SK-N-SH (cell line): ENCODE measurements at regions not wholly inside any gene's neighbourhood (a gene's known extent, or its start where the extent isn't known, plus 50 kb on each side); places are given as distances from the start of the nearest gene placed in this dataset.

Experiments
- CTCF ChIA-PET: fragments of 300-600, 350-600 bp; formaldehyde crosslinking; extraction: SDS; loops from one replicate; lab custom pipeline; 2021; lab: Yijun Ruan, JAX
- POLR2A ChIA-PET: fragments of 350-600 bp; sonication (Branson Sonifier 250); formaldehyde crosslinking; extraction: SDS; loops from one replicate; lab custom pipeline; 2020; ENCODE audit warnings: antibody characterized with exemption, inconsistent platforms; lab: Yijun Ruan, JAX
- DNase-seq: peaks from one replicate; pipeline ENCODE4 v3.0.0; 2012
- H2AFZ ChIP-seq: fragments of 200-600 bp; sonication (generic); 2 replicates; pipeline ENCODE4 v1.8.1; 2016; ENCODE audit warnings: antibody characterized with exemption, mild to moderate bottlenecking, low read depth
- H3F3A ChIP-seq: fragments of 200-600 bp; sonication (generic); replicated peaks from 2 replicates; pipeline ENCODE3; 2016; ENCODE audit warnings: antibody characterized with exemption, mild to moderate bottlenecking; ENCODE audit not compliant: insufficient read depth
- H3K27ac ChIP-seq, 2 experiments: fragments of 200-500 bp in 1 of 2; fragments of 200-600 bp in 1 of 2; sonication (Bioruptor generic) in 1 of 2; sonication (generic), shearing (Covaris generic) in 1 of 2; 2 replicates each; pipeline versions ENCODE4 v1.5.1 to v1.6.1; 2014 to 2016; ENCODE audit warnings: low read depth in 2 of 2, inconsistent platforms in 1 of 2, low read length in 1 of 2, mild to moderate bottlenecking in 1 of 2, mixed read lengths in 1 of 2
- H3K27me3 ChIP-seq: fragments of 200-600 bp; sonication (generic), shearing (Covaris generic); 2 replicates; pipeline ENCODE4 v1.6.1; 2016; ENCODE audit warnings: mixed run types; ENCODE audit not compliant: insufficient read depth
- H3K36me3 ChIP-seq, 2 experiments: fragments of 200-500 bp in 1 of 2; fragments of 200-600 bp in 1 of 2; sonication (Bioruptor generic) in 1 of 2; sonication (generic) in 1 of 2; replicated peaks in 1 of 2; 2 replicates each; pipeline versions ENCODE3 to v1.5.1; 2014 to 2016; ENCODE audit warnings: low read length in 1 of 2, mild to moderate bottlenecking in 1 of 2; ENCODE audit not compliant: insufficient read depth in 2 of 2, control insufficient read depth in 1 of 2
- H3K4me1 ChIP-seq, 2 experiments: fragments of 200-500 bp in 1 of 2; fragments of 200-600 bp in 1 of 2; sonication (Bioruptor generic) in 1 of 2; sonication (generic), shearing (Covaris generic) in 1 of 2; 2 replicates each; pipeline versions ENCODE4 v1.5.1 to v1.6.1; 2014 to 2016; ENCODE audit warnings: low read depth in 1 of 2, low read length in 1 of 2, mixed run types in 1 of 2; ENCODE audit not compliant: insufficient read depth in 2 of 2, control insufficient read depth in 1 of 2
- H3K4me2 ChIP-seq: fragments of 200-600 bp; sonication (generic), shearing (Covaris generic); 2 replicates; pipeline ENCODE4 v1.6.1; 2017; ENCODE audit warnings: mixed run types
- H3K4me3 ChIP-seq, 2 experiments: fragments of 200-500 bp in 1 of 2; fragments of 200-600 bp in 1 of 2; sonication (Bioruptor generic) in 1 of 2; sonication (generic), shearing (Covaris generic) in 1 of 2; 2 replicates each; pipeline versions ENCODE4 v1.5.1 to v1.8.1; 2014 to 2016; ENCODE audit warnings: low read depth in 2 of 2, inconsistent platforms in 1 of 2, low read length in 1 of 2, mild to moderate bottlenecking in 1 of 2, mixed read lengths in 1 of 2, moderate library complexity in 1 of 2
- H3K79me2 ChIP-seq: fragments of 200-600 bp; sonication (generic); 2 replicates; pipeline ENCODE4 v1.8.1; 2017; ENCODE audit warnings: mild to moderate bottlenecking; ENCODE audit not compliant: insufficient read depth
- H3K9ac ChIP-seq: fragments of 200-600 bp; sonication (generic); 2 replicates; pipeline ENCODE4 v1.6.1; 2017; ENCODE audit warnings: mixed run types
- H3K9me2 ChIP-seq: fragments of 200-600 bp; sonication (generic); 2 replicates; pipeline ENCODE4 v1.6.1; 2017; ENCODE audit warnings: mixed run types
- H3K9me3 ChIP-seq: fragments of 200-600 bp; sonication (generic); 2 replicates; pipeline ENCODE4 v1.6.1; 2017; ENCODE audit warnings: mixed run types, mild to moderate bottlenecking, moderate library complexity
- H4K20me1 ChIP-seq: fragments of 200-600 bp; sonication (generic); 2 replicates; pipeline ENCODE4 v1.6.1; 2017; ENCODE audit warnings: mild to moderate bottlenecking, mixed run types; ENCODE audit not compliant: insufficient read depth
- CTCF ChIP-seq: fragments of 200-600 bp; sonication (generic); IDR thresholded peaks from 2 replicates; pipeline ENCODE4 v1.6.1; 2017; ENCODE audit warnings: antibody characterized with exemption, mild to moderate bottlenecking, moderate library complexity
- GABPA ChIP-seq: IDR thresholded peaks from 2 replicates; pipeline ENCODE4 v1.4.0; 2012; ENCODE audit warnings: low read depth, mild to moderate bottlenecking
- JUND ChIP-seq: IDR thresholded peaks from 2 replicates; pipeline ENCODE4 v1.4.0; 2012
- MXI1 ChIP-seq: IDR thresholded peaks from 2 replicates; pipeline ENCODE4 v1.6.1; 2012; ENCODE audit warnings: mild to moderate bottlenecking, low read depth, low read length, improper control_type of control experiment
- POLR2AphosphoS5 ChIP-seq: IDR thresholded peaks from 2 replicates; pipeline ENCODE4 v1.6.1; 2012; ENCODE audit warnings: low read depth, low read length
- RCOR1 ChIP-seq: fragments of 150-350 bp; IDR thresholded peaks from 2 replicates; pipeline ENCODE4 v1.6.1; 2017; ENCODE audit warnings: antibody characterized with exemption, low read length
- RXRA ChIP-seq: IDR thresholded peaks from 2 replicates; pipeline ENCODE4 v1.4.0; 2012; ENCODE audit warnings: low read depth, mild to moderate bottlenecking, borderline replicate concordance
- SIN3A ChIP-seq: IDR thresholded peaks from 2 replicates; pipeline ENCODE4 v1.6.1; 2012; ENCODE audit warnings: low read depth, mild to moderate bottlenecking, low read length, moderate library complexity, borderline replicate concordance
- TAF1 ChIP-seq: IDR thresholded peaks from 2 replicates; pipeline ENCODE4 v1.6.1; 2012; ENCODE audit warnings: low read depth, mild to moderate bottlenecking, low read length, moderate library complexity, borderline replicate concordance
- TCF12 ChIP-seq: IDR thresholded peaks from 2 replicates; pipeline ENCODE4 v1.4.0; 2012
- WGBS: methylation state at CpG from one replicate; pipeline ENCODE4 v1.1.6; 2017; ENCODE audit warnings: low lambda C conversion rate; 5-methylcytosine and 5-hydroxymethylcytosine counted together

GRCh38 chr17:72304859-72305258, 184.0 kb downstream of the SOX9 start:
- no peak overlapping the region for H3K27ac ChIP-seq
- H3K27me3 ChIP-seq, result no peaks in the 10 kb centered on the region
- no peaks in the 10 kb centered on the region for H3K9me2 ChIP-seq
- ChIA-PET POLR2A (no interaction called here), CTCF (interaction anchor here (1.3 kb wide), 1 partner anchor 8 kb away, joined by 4 read pairs; no protein-coding TSS in a partner anchor)
- no peak overlapping the region for H2AFZ ChIP-seq
- H3K4me2 ChIP-seq, result no peak overlapping the region
- H3K4me3 ChIP-seq, result no peak overlapping the region
- 92% methylated on average over 9 of the region's 10 CpGs for WGBS
- no peak for TF ChIP-seq CTCF
- H4K20me1 ChIP-seq, result no peaks in the 10 kb centered on the region
- peaks cover 0 to 8% of the 10 kb centered on the region in 2 experiments; a peak in 1 of 4 replicates for H3K4me1 ChIP-seq
- no peaks in the 10 kb centered on the region for H3K79me2 ChIP-seq
- H3K36me3 ChIP-seq, result no peaks in the 10 kb centered on the region
- no peaks in the 10 kb centered on the region for H3K9me3 ChIP-seq
- no peak overlapping the region for H3K9ac ChIP-seq
- H3F3A ChIP-seq, result no peaks in the 10 kb centered on the region
- no peak for DNase-seq

GRCh38 chr17:72305472-72305871, 184.7 kb downstream of the SOX9 start:
- Histone ChIP-seq H3K9ac (no peak overlapping the region), H4K20me1 (no peaks in the 10 kb centered on the region), H3K4me1 (peaks cover 0 to 8% of the 10 kb centered on the region in 2 experiments; a peak in 1 of 4 replicates), H3K4me2 (no peak overlapping the region), H3K9me2 (no peaks in the 10 kb centered on the region), H3K4me3 (no peak overlapping the region), H3K79me2 (no peaks in the 10 kb centered on the region), H3F3A (no peaks in the 10 kb centered on the region), H3K9me3 (no peaks in the 10 kb centered on the region), H3K27me3 (no peaks in the 10 kb centered on the region), H3K27ac (no peak overlapping the region), H3K36me3 (no peaks in the 10 kb centered on the region), H2AFZ (no peak overlapping the region)
- TF ChIP-seq POLR2AphosphoS5 (no peak), SIN3A (no peak), TAF1 (no peak)
- DNase-seq, result no peak
- ChIA-PET CTCF (interaction anchor here (1.2 to 1.3 kb wide), 2 partner anchors 8 to 10 kb away, joined by 4 read pairs; no protein-coding TSS in a partner anchor), POLR2A (no interaction called here)
- 78% methylated on average over 6 of the region's 6 CpGs for WGBS

GRCh38 chr17:72306037-72306436, 185.2 kb downstream of the SOX9 start:
- no peak overlapping the region for H3K4me2 ChIP-seq
- WGBS, result 90% methylated on average over 6 of the region's 6 CpGs
- H2AFZ ChIP-seq, result no peak overlapping the region
- H3K79me2 ChIP-seq, result no peaks in the 10 kb centered on the region
- ChIA-PET POLR2A (no interaction called here), CTCF (interaction anchor here (1.2 to 1.3 kb wide), 2 partner anchors 9 to 10 kb away, joined by 4 read pairs; no protein-coding TSS in a partner anchor)
- DNase-seq, result no peak
- H4K20me1 ChIP-seq, result no peaks in the 10 kb centered on the region
- TF ChIP-seq TCF12 (no peak), MXI1 (no peak), RCOR1 (no peak), GABPA (no peak), JUND (no peak), RXRA (no peak)
- no peaks in the 10 kb centered on the region for H3K9me2 ChIP-seq
- peaks cover 0 to 8% of the 10 kb centered on the region in 2 experiments; a peak in 1 of 4 replicates for H3K4me1 ChIP-seq
- H3K4me3 ChIP-seq, result no peak overlapping the region
- no peaks in the 10 kb centered on the region for H3F3A ChIP-seq
- no peaks in the 10 kb centered on the region for H3K36me3 ChIP-seq
- no peaks in the 10 kb centered on the region for H3K9me3 ChIP-seq
- no peak overlapping the region for H3K27ac ChIP-seq
- no peaks in the 10 kb centered on the region for H3K27me3 ChIP-seq
- no peak overlapping the region for H3K9ac ChIP-seq
